Ovary (tissue), 3 donors: ENCODE measurements at regions not wholly inside any gene's neighbourhood (a gene's known extent, or its start where the extent isn't known, plus 50 kb on each side); places are given as distances from the start of the nearest gene placed in this dataset.

Source experiments
- EP300 ChIP-seq: sonication (generic); formaldehyde crosslinking; IDR thresholded peaks from one replicate; pipeline ENCODE4 v1.6.1; 2017; ENCODE audit warnings: antibody characterized with exemption
- POLR2A ChIP-seq: fragments of 450-650 bp; IDR thresholded peaks from one replicate; pipeline ENCODE4 v1.6.1; 2017; ENCODE audit warnings: antibody characterized with exemption, mild to moderate bottlenecking, moderate library complexity
- TF ChIP-seq, protein P1 (sequence below), 3 donors: fragments of 450-650 bp in 2 of 3; fragments of 200-600 bp in 1 of 3; IDR thresholded peaks; one replicate each; pipeline versions ENCODE4 v1.5.1 to v1.8.0; 2016 to 2022; ENCODE audit warnings: antibody characterized with exemption in 3 of 3, mild to moderate bottlenecking in 1 of 3
- donor health status: DM: no; HTN: no; CAD: no.

GRCh38 chr7:153772966-153773365 is 279.2 kb upstream of the DPP6 start:
- TF ChIP-seq, protein P1, sequence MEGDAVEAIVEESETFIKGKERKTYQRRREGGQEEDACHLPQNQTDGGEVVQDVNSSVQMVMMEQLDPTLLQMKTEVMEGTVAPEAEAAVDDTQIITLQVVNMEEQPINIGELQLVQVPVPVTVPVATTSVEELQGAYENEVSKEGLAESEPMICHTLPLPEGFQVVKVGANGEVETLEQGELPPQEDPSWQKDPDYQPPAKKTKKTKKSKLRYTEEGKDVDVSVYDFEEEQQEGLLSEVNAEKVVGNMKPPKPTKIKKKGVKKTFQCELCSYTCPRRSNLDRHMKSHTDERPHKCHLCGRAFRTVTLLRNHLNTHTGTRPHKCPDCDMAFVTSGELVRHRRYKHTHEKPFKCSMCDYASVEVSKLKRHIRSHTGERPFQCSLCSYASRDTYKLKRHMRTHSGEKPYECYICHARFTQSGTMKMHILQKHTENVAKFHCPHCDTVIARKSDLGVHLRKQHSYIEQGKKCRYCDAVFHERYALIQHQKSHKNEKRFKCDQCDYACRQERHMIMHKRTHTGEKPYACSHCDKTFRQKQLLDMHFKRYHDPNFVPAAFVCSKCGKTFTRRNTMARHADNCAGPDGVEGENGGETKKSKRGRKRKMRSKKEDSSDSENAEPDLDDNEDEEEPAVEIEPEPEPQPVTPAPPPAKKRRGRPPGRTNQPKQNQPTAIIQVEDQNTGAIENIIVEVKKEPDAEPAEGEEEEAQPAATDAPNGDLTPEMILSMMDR (IDR thresholded peaks at IDR 0.05) = no peak
- TF ChIP-seq POLR2A (no peak), EP300 (no peak)
